GM13976 (cell line): ENCODE measurements at regions not wholly inside any gene's neighbourhood (a gene's known extent, or its start where the extent isn't known, plus 50 kb on each side); places are given as distances from the start of the nearest gene placed in this dataset.
"Not testable (repeated sequence)": the region's sequence is repeated elsewhere in the genome, so short reads cannot be mapped to it uniquely, and the experiment has no call there.

Experiments
- DNase-seq: peaks from one replicate; pipeline ENCODE4 v3.0.0; 2012; ENCODE audit warnings: low spot score
- CTCF ChIP-seq: IDR thresholded peaks from 2 replicates; pipeline ENCODE4 v1.5.1; 2012; ENCODE audit warnings: borderline replicate concordance, mild to moderate bottlenecking; ENCODE audit not compliant: insufficient read depth; ENCODE audit errors: extremely low read depth, missing control alignments, control extremely low read depth
- in situ Hi-C: fragments of 300-500 bp; cut with MboI; formaldehyde crosslinking; loops from one replicate; pipeline ENCODE4 v1.12.0; 2022; ENCODE audit warnings: low sequenced_read_pairs, mixed read lengths, inconsistent platforms; ENCODE audit not compliant: unreplicated experiment

- TF ChIP-seq CTCF, result no peak
- DNase-seq, result no peak
- in situ Hi-C loops, result no loop called here
These were observed 98.8 kb downstream of the CARTPT start for GRCh38 chr5:71817891-71818290.

- in situ Hi-C loops, result no loop called here
- no peak for DNase-seq
- TF ChIP-seq CTCF, result no peak
These were observed 102.0 kb downstream of the CARTPT start for GRCh38 chr5:71821029-71821428.

- in situ Hi-C loops, result not testable (repeated sequence)
These were observed 103.0 kb downstream of the CARTPT start for GRCh38 chr5:71822065-71822464.

GRCh38 chr5:71825992-71826391 is 106.9 kb downstream of the CARTPT start:
- TF ChIP-seq CTCF, result no peak
- DNase-seq, result no peak
- in situ Hi-C loops, result no loop called here

More at GRCh38 chr5:71822065-71822464, 103.0 kb downstream of the CARTPT start:
- not testable (repeated sequence) for DNase-seq

- in situ Hi-C loops, result no loop called here
- no peak for TF ChIP-seq CTCF
- no peak for DNase-seq
These were observed 109.4 kb downstream of the CARTPT start for GRCh38 chr5:71828291-71829040.

- in situ Hi-C loops, result no loop called here
- no peak for DNase-seq
- no peak for TF ChIP-seq CTCF
These were observed 110.1 kb downstream of the CARTPT start for GRCh38 chr5:71829206-71829605.

GRCh38 chr5:71830681-71831539 is 111.8 kb downstream of the CARTPT start:
- TF ChIP-seq CTCF, result no peak
- in situ Hi-C loops, result no loop called here
- no peak for DNase-seq
